HCT116 (cell line): ENCODE measurements at regions not wholly inside any gene's neighbourhood (a gene's known extent, or its start where the extent isn't known, plus 50 kb on each side); places are given as distances from the start of the nearest gene placed in this dataset.

Experiments
- ATAC-seq: fragments of 200-7000 bp; cut with Tn5 transposase; 2 replicates; pipeline ENCODE4 v1.9.1; 2020; ENCODE audit warnings: mild to moderate bottlenecking, moderate library complexity
- BruUV-seq: library from RNA; stranded (reverse); fragments of 400-500 nt; replicated peaks from 2 replicates; lab custom pipeline; 2021; lab: Mats Ljungman, UMichigan
- CTCF ChIA-PET: fragments of 300-600 bp; sonication (Branson Sonifier 250); formaldehyde crosslinking; loops from one replicate; lab custom pipeline; 2021; ENCODE audit warnings: antibody characterized with exemption; lab: Charles Lee
- POLR2A ChIA-PET: fragments of 300-600, 350-600 bp; sonication (Branson Sonifier 250); formaldehyde crosslinking; loops from one replicate; lab custom pipeline; 2021; ENCODE audit warnings: antibody characterized with exemption; lab: Charles Lee
- RAD21 ChIA-PET, 2 experiments: fragments of 300-600 bp; sonication (Branson Sonifier 250); formaldehyde crosslinking; loops; one replicate each; lab custom pipeline; 2023; ENCODE audit warnings: low total read pairs in 2 of 2; ENCODE audit not compliant: uncharacterized antibody in 2 of 2, unreplicated experiment in 2 of 2, low non-redundant PET in 1 of 2; lab: Charles Lee
- DNase-seq: peaks from one replicate; pipeline ENCODE4 v3.0.0-alpha.2; 2010; ENCODE audit warnings: low read depth, low spot score
- H2AFZ ChIP-seq: fragments of 200-600 bp; shearing (Covaris generic), sonication (generic); 2 replicates; pipeline ENCODE4 v1.6.1; 2017; ENCODE audit warnings: low read depth, mixed run types, mixed read lengths, antibody characterized with exemption, low read length; ENCODE audit not compliant: poor library complexity, severe bottlenecking
- H3K27ac ChIP-seq: 2 replicates; pipeline ENCODE4 v1.5.1; 2012; ENCODE audit warnings: low read depth, low read length
- H3K27me3 ChIP-seq: fragments of 200-600 bp; sonication (generic); 2 replicates; pipeline ENCODE4 v1.6.1; 2016; ENCODE audit warnings: mixed run types, low read length, mixed read lengths; ENCODE audit not compliant: insufficient read depth
- H3K36me3 ChIP-seq, 2 experiments: fragments of 200-500 bp in 1 of 2; fragments of 200-600 bp in 1 of 2; sonication (Bioruptor generic) in 1 of 2; sonication (generic) in 1 of 2; 2 replicates each; pipeline versions ENCODE4 v1.5.1 to v1.6.1; 2014 to 2016; ENCODE audit warnings: low read length in 2 of 2, inconsistent platforms in 1 of 2, mixed read lengths in 1 of 2, mixed run types in 1 of 2; ENCODE audit not compliant: insufficient read depth in 2 of 2, control insufficient read depth in 1 of 2
- H3K4me1 ChIP-seq, 2 experiments: fragments of 200-600 bp in 1 of 2; sonication (generic) in 1 of 2; 2 replicates each; pipeline versions ENCODE4 v1.5.1 to v1.6.1; 2012 to 2017; ENCODE audit warnings: low read length in 2 of 2, inconsistent platforms in 1 of 2, mild to moderate bottlenecking in 1 of 2, mixed read lengths in 1 of 2, mixed run types in 1 of 2, moderate library complexity in 1 of 2; ENCODE audit not compliant: insufficient read depth in 2 of 2, control insufficient read depth in 1 of 2
- H3K4me2 ChIP-seq: fragments of 200-600 bp; sonication (generic); 2 replicates; pipeline ENCODE4 v1.6.1; 2017; ENCODE audit warnings: mixed run types, low read length, mixed read lengths
- H3K4me3 ChIP-seq, 2 experiments: fragments of 200-600 bp in 1 of 2; sonication (generic) in 1 of 2; replicated peaks in 1 of 2; 2 replicates each; pipeline ENCODE4 v1.5.1; 2011 to 2016; ENCODE audit warnings: low read length in 2 of 2, control low read depth in 1 of 2, low read depth in 1 of 2, mild to moderate bottlenecking in 1 of 2, mixed read lengths in 1 of 2, mixed run types in 1 of 2
- H3K79me2 ChIP-seq: fragments of 200-600 bp; sonication (generic); 2 replicates; pipeline ENCODE4 v1.6.1; 2017; ENCODE audit warnings: mild to moderate bottlenecking, mixed run types, low read length, moderate library complexity, mixed read lengths; ENCODE audit not compliant: insufficient read depth
- H3K9ac ChIP-seq: fragments of 200-600 bp; sonication (generic); 2 replicates; pipeline ENCODE4 v1.6.1; 2016; ENCODE audit warnings: low read length, mixed read lengths
- H3K9me2 ChIP-seq: fragments of 200-600 bp; sonication (generic), shearing (Covaris generic); 2 replicates; pipeline ENCODE4 v1.6.1; 2017; ENCODE audit warnings: mixed run types, mild to moderate bottlenecking, moderate library complexity; ENCODE audit not compliant: insufficient read depth
- H3K9me3 ChIP-seq, 2 experiments: fragments of 200-500 bp in 1 of 2; fragments of 200-600 bp in 1 of 2; sonication (Bioruptor generic) in 1 of 2; sonication (generic) in 1 of 2; 2 replicates each; pipeline ENCODE4 v1.6.1; 2014 to 2017; ENCODE audit warnings: low read length in 2 of 2, mixed read lengths in 2 of 2, inconsistent platforms in 1 of 2, low read depth in 1 of 2, mild to moderate bottlenecking in 1 of 2, mixed run types in 1 of 2, moderate library complexity in 1 of 2; ENCODE audit not compliant: control insufficient read depth in 1 of 2, insufficient read depth in 1 of 2
- H4K20me1 ChIP-seq: fragments of 200-600 bp; sonication (generic), shearing (Covaris generic); 2 replicates; pipeline ENCODE4 v1.6.1; 2017; ENCODE audit warnings: mixed run types, mild to moderate bottlenecking, moderate library complexity; ENCODE audit not compliant: insufficient read depth
- CBX3 ChIP-seq: IDR thresholded peaks from 2 replicates; pipeline ENCODE4 v1.6.1; 2012; ENCODE audit warnings: low read depth
- ELF1 ChIP-seq: IDR thresholded peaks from 2 replicates; pipeline ENCODE4 v1.6.1; 2012; ENCODE audit warnings: low read depth, borderline replicate concordance
- EZH2 ChIP-seq: fragments of 200-600 bp; sonication (generic); IDR thresholded peaks from 2 replicates; pipeline ENCODE4 v1.6.1; 2017; ENCODE audit warnings: antibody characterized with exemption, mixed run types
- EZH2phosphoT487 ChIP-seq: fragments of 200-600 bp; IDR thresholded peaks from 2 replicates; pipeline ENCODE4 v1.6.1; 2018; ENCODE audit warnings: antibody characterized with exemption, borderline replicate concordance
- FOSL1 ChIP-seq: IDR thresholded peaks from 2 replicates; pipeline ENCODE4 v1.6.1; 2012; ENCODE audit warnings: low read depth
- JUND ChIP-seq: IDR thresholded peaks from 2 replicates; pipeline ENCODE4 v1.6.1; 2012
- POLR2A ChIP-seq: IDR thresholded peaks from 2 replicates; pipeline ENCODE4 v1.7.0; 2011; ENCODE audit warnings: borderline replicate concordance; ENCODE audit not compliant: insufficient read depth, insufficient read length; ENCODE audit errors: extremely low read depth
- POLR2AphosphoS5 ChIP-seq: IDR thresholded peaks from 2 replicates; pipeline ENCODE4 v1.6.1; 2011; ENCODE audit warnings: mild to moderate bottlenecking, low read depth, low read length, moderate library complexity
- SP1 ChIP-seq: IDR thresholded peaks from 2 replicates; pipeline ENCODE4 v1.6.1; 2012; ENCODE audit warnings: low read depth
- SRF ChIP-seq: IDR thresholded peaks from 2 replicates; pipeline ENCODE4 v1.6.1; 2012; ENCODE audit warnings: low read depth
- TCF7L2 ChIP-seq: IDR thresholded peaks from 2 replicates; pipeline ENCODE4 v1.7.0; 2011; ENCODE audit warnings: borderline replicate concordance, inconsistent platforms; ENCODE audit not compliant: insufficient read depth, insufficient read length; ENCODE audit errors: extremely low read depth
- YY1 ChIP-seq: IDR thresholded peaks from 2 replicates; pipeline ENCODE4 v1.6.1; 2011; ENCODE audit warnings: low read length, low read depth, moderate library complexity, mild to moderate bottlenecking; ENCODE audit not compliant: insufficient replicate concordance; ENCODE audit errors: extremely low read depth
- ZFX ChIP-seq: fragments of 450-650 bp; IDR thresholded peaks from 2 replicates; pipeline ENCODE4 v1.6.1; 2017
- ZNF274 ChIP-seq: fragments of 200-500 bp; sonication (Bioruptor generic); IDR thresholded peaks from 2 replicates; pipeline ENCODE4 v1.6.1; 2014; ENCODE audit warnings: mild to moderate bottlenecking, low read depth, low read length, inconsistent platforms
- intact Hi-C: fragments of 100-400 bp; cut with micrococcal nuclease; formaldehyde crosslinking; loops from 2 replicates; pipeline ENCODE4 v1.10.0; 2022
- TF ChIP-seq, protein P1 (sequence below): IDR thresholded peaks from 2 replicates; pipeline ENCODE4 v1.6.1; 2012

DNA sequence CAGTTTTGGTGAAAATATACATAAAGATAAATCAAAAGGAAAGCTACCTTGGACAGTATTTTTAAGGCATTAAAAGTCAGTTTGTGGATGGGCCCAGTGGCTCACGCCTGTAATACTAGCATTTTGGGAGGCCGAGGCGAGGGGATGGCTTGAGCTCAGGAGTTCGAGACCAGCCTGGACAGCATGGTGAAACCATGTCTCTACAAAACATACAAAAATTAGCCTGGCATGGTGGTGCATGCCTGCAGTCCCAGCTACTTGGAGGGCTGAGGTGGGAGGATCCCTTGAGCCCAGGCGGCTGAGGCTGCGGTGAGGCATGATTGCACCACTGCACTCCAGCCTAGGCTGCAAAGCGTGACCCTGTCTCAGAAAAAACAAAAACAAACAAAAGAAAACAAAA, 1253.8 kb downstream of the MRPL39 start (continued):
- TF ChIP-seq YY1 (no peak), TCF7L2 (no peak), ELF1 (no peak), SP1 (no peak), CBX3 (no peak), JUND (no peak), SRF (no peak)
- TF ChIP-seq, protein P1, sequence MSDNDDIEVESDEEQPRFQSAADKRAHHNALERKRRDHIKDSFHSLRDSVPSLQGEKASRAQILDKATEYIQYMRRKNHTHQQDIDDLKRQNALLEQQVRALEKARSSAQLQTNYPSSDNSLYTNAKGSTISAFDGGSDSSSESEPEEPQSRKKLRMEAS, result no peak

DNA sequence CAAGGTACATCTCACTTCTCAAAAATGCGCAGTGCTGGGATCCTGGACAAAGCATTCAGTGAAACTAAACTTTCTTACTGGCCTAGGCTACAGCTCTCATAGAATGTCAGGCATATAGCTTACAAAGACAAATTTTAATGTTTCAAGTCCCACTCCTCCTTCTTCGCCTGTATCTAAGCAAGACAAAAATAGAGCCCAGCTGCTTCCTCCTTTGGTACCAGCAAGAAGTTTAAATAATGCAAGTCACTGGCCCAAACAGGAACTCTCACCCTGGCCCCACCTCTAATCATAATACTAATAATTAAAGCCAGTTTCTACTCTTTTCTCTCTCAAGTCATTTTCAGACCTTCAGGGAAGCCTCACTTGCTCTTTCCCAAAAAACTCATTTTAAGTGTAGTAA, 1267.9 kb downstream of the MRPL39 start:
- Histone ChIP-seq H3K9me2 (no peaks in the 10 kb centered on the region), H2AFZ (no peak overlapping the region), H3K4me3 (no peak overlapping the region), H3K79me2 (no peaks in the 10 kb centered on the region), H3K9ac (no peak overlapping the region), H3K27me3 (no peaks in the 10 kb centered on the region), H3K4me1 (no peaks in the 10 kb centered on the region)
- ATAC-seq, result no peak
- DNase-seq, result no peak
- no TSS peak for BruUV-seq
- TF ChIP-seq FOSL1 (no peak), EZH2phosphoT487 (no peak), POLR2AphosphoS5 (no peak), ZNF274 (no peak), POLR2A (no peak), ZFX (no peak), EZH2 (no peak)
- TF ChIP-seq, all 23 proteins: peak for 0
- ChIA-PET RAD21 (no interaction called here), CTCF (no interaction called here), POLR2A (no interaction called here)
- Histone ChIP-seq H3K36me3 (no peaks in the 10 kb centered on the region), H3K4me2 (no peak overlapping the region), H4K20me1 (no peaks in the 10 kb centered on the region), H3K27ac (no peak overlapping the region), H3K9me3 (peaks cover 14 to 23% of the 10 kb centered on the region in 2 experiments; a peak in 2 of 4 replicates)
- intact Hi-C loops, result no loop called here
